Embryonic facial prominence (tissue), 1 donor: ENCODE measurements at regions not wholly inside any gene's neighbourhood (a gene's known extent, or its start where the extent isn't known, plus 50 kb on each side); places are given as distances from the start of the nearest gene placed in this dataset.

Experiments used
- DNase-seq: peaks from one replicate; pipeline ENCODE4 v3.0.0-alpha.2; 2016; ENCODE audit errors: extremely low spot score

DNA sequence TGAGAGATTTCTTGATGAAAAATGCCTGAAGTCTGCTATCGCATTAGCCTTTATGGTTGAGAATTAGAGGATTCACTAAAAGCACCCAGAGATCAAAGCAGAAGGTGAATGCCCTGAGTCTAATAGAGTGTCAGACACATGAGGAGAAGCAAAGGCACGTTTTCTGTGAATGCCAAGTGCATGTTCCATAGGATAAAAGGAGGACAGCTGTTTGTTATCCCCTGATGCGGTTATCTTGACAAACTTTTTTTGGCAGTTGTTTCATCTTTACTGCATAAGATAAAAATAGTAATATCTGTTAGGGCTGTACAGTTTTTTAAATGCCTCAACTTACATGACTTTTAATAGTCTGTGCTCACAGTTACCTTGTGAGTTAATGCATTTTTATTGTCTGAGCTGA is 65.3 kb upstream of the CD96 start:
- no peak for DNase-seq

- no peak for DNase-seq
Measured at GRCh38 chr3:111480091-111480490, 61.9 kb upstream of the CD96 start.

DNA sequence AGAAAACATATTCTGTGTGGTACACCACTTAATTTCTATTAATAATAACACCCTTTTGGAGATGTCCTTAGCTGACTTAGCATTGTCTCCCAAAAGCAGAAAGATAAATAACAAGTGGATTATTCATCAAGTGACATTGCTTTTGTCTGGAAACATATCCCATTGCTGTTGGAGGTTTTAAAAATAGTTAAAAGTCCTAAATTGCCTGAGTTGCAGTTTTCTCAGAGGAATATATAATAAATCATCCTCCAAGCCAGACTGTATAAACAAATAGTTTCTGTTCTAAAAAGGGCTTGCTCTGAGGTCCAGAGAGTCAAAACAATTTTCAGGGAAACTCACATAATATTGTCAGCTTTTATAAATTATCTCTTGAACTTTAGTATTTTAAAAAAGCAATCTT is 60.4 kb upstream of the CD96 start:
- DNase-seq, result no peak

GRCh38 chr3:111482574-111482973 is 59.4 kb upstream of the CD96 start:
- no peak for DNase-seq

DNA sequence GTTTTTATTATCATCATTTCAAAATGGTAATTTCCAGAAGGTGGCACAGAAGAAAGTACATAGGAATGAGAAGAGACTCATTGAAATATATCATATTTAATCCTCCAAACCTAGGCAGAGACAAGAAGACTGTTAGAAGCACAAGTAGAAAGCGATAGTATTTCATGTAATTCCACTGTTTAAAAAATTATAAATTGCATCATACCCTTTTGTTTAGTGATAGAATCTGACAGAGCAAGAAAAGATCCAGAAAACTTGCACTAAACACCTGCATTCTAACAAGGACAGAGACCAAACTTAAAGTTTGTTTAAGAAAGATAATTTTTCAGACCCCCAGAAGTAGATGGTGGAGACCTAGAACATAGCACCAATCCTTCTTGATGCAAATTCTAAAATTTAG is 56.9 kb upstream of the CD96 start:
- no peak for DNase-seq
